Cardiac muscle cell (in vitro differentiated cells and primary cell): ENCODE measurements at regions not wholly inside any gene's neighbourhood (a gene's known extent, or its start where the extent isn't known, plus 50 kb on each side); places are given as distances from the start of the nearest gene placed in this dataset.
"Not testable (repeated sequence)": the region's sequence is repeated elsewhere in the genome, so short reads cannot be mapped to it uniquely, and the experiment has no call there.

Source experiments
- DNase-seq, 2 donors: peaks; one replicate each; pipeline versions ENCODE4 v3.0.0 to v3.0.0-alpha.2; 2010 to 2017; ENCODE audit warnings: low read depth in 1 of 2, low spot score in 1 of 2
- H3K27ac ChIP-seq: fragments of 200-600 bp; sonication (generic); 2 replicates; pipeline ENCODE4 v1.5.1; 2016
- H3K27me3 ChIP-seq: fragments of 200-600 bp; sonication (generic); 2 replicates; pipeline ENCODE4 v1.6.0; 2016; ENCODE audit warnings: control low read depth
- H3K36me3 ChIP-seq: fragments of 200-600 bp; sonication (generic); 2 replicates; pipeline ENCODE4 v1.5.1; 2016; ENCODE audit warnings: control low read depth
- H3K4me1 ChIP-seq: fragments of 200-600 bp; sonication (generic); 2 replicates; pipeline ENCODE4 v1.8.1; 2017; ENCODE audit warnings: low read depth, mild to moderate bottlenecking, mixed run types
- H3K4me3 ChIP-seq: fragments of 200-600 bp; sonication (generic); 2 replicates; pipeline ENCODE4 v1.5.1; 2016; ENCODE audit warnings: mild to moderate bottlenecking
- H3K9me3 ChIP-seq: fragments of 200-600 bp; sonication (generic); 2 replicates; pipeline ENCODE4 v1.5.1; 2017; ENCODE audit warnings: low read depth, mild to moderate bottlenecking, control low read depth
- CTCF ChIP-seq: IDR thresholded peaks from 2 replicates; pipeline ENCODE4 v1.5.1; 2012; ENCODE audit warnings: low read depth, mild to moderate bottlenecking, low read length

- no peaks in the 10 kb centered on the region for H3K36me3 ChIP-seq
- TF ChIP-seq CTCF = no peak
- H3K9me3 ChIP-seq = no peaks in the 10 kb centered on the region
- H3K27ac ChIP-seq = no peak overlapping the region
- no peaks in the 10 kb centered on the region for H3K27me3 ChIP-seq
- peaks cover 18% of the 10 kb centered on the region for H3K4me1 ChIP-seq
- DNase-seq = no peak
- H3K4me3 ChIP-seq = no peak overlapping the region
Measured at GRCh38 chr15:37397266-37398022, 297.1 kb upstream of the MEIS2 start.

- H3K4me3 ChIP-seq = no peak overlapping the region
- H3K9me3 ChIP-seq = no peaks in the 10 kb centered on the region
Measured at GRCh38 chr15:37416103-37416502, 315.8 kb upstream of the MEIS2 start.

GRCh38 chr15:37425541-37425940 lies 325.2 kb upstream of the MEIS2 start:
- no peak overlapping the region for H3K4me3 ChIP-seq
- H3K27ac ChIP-seq = no peak overlapping the region
- no peaks in the 10 kb centered on the region for H3K9me3 ChIP-seq
- no peaks in the 10 kb centered on the region for H3K27me3 ChIP-seq
- no peaks in the 10 kb centered on the region for H3K36me3 ChIP-seq
- no peak for TF ChIP-seq CTCF
- no peaks in the 10 kb centered on the region for H3K4me1 ChIP-seq
- DNase-seq = no peak

More at GRCh38 chr15:37416103-37416502, 315.8 kb upstream of the MEIS2 start:
- no peaks in the 10 kb centered on the region for H3K4me1 ChIP-seq
- no peak overlapping the region for H3K27ac ChIP-seq
- no peak for DNase-seq
- no peaks in the 10 kb centered on the region for H3K27me3 ChIP-seq
- TF ChIP-seq CTCF = no peak
- H3K36me3 ChIP-seq = no peaks in the 10 kb centered on the region

GRCh38 chr15:37427393-37427792 lies 327.0 kb upstream of the MEIS2 start:
- not testable (repeated sequence) for H3K36me3 ChIP-seq, H3K27me3 ChIP-seq, H3K4me3 ChIP-seq, H3K4me1 ChIP-seq, H3K27ac ChIP-seq, DNase-seq, H3K9me3 ChIP-seq

- no peak overlapping the region for H3K27ac ChIP-seq
- DNase-seq = no peak
- H3K27me3 ChIP-seq = no peaks in the 10 kb centered on the region
- no peak overlapping the region for H3K4me3 ChIP-seq
- no peak for TF ChIP-seq CTCF
- no peaks in the 10 kb centered on the region for H3K36me3 ChIP-seq
- H3K4me1 ChIP-seq = no peaks in the 10 kb centered on the region
- H3K9me3 ChIP-seq = no peaks in the 10 kb centered on the region
Measured at GRCh38 chr15:37446921-37447320, 346.6 kb upstream of the MEIS2 start.

- Histone ChIP-seq H3K36me3 (no peaks in the 10 kb centered on the region), H3K9me3 (no peaks in the 10 kb centered on the region), H3K4me3 (no peak overlapping the region), H3K27me3 (no peaks in the 10 kb centered on the region), H3K4me1 (no peaks in the 10 kb centered on the region), H3K27ac (no peak overlapping the region)
- DNase-seq = no peak
- no peak for TF ChIP-seq CTCF
Measured at GRCh38 chr15:37452498-37452897, 352.1 kb upstream of the MEIS2 start.
